ENCODE measurements at regions not wholly inside any gene's neighbourhood (a gene's known extent, or its start where the extent isn't known, plus 50 kb on each side); places are given as distances from the start of the nearest gene placed in this dataset.
"Not testable (repeated sequence)": the region's sequence is repeated elsewhere in the genome, so short reads cannot be mapped to it uniquely, and the experiment has no call there.

DNA sequence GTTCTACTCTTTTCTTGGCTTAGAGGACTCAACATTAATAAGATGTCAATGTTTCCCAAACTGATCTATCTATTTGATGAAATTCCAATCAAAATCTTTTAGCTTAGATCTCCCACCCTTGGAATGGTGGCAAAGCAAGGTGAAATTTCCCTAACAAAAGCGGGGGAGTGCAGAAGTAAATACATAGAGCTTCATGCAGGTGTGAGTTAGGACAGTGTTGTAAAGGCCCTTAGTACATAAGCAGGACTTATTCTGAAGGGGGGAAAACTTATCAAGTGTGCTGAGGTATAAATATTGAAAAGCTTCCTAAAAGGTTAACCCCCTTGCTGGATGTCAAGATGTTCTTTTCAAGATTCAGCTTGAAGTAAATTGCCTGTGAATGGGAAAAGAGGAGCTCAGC, 608.6 kb upstream of the CELF4 start:
- no peaks in the 10 kb centered on the region for H3K27me3 ChIP-seq
- no peaks in the 10 kb centered on the region for H3K36me3 ChIP-seq
- no peak for DNase-seq (ENCODE audit: low spot score in 2 of 2)
- no peaks in the 10 kb centered on the region for H3K9me3 ChIP-seq
- no peaks in the 10 kb centered on the region for H3K4me1 ChIP-seq
- H3K4me3 ChIP-seq = no peak overlapping the region
- TF ChIP-seq EP300 (IDR thresholded peaks at IDR 0.05) = no peak
- TF ChIP-seq POLR2A (IDR thresholded peaks at IDR 0.05) = no peak
- TF ChIP-seq, protein P1, sequence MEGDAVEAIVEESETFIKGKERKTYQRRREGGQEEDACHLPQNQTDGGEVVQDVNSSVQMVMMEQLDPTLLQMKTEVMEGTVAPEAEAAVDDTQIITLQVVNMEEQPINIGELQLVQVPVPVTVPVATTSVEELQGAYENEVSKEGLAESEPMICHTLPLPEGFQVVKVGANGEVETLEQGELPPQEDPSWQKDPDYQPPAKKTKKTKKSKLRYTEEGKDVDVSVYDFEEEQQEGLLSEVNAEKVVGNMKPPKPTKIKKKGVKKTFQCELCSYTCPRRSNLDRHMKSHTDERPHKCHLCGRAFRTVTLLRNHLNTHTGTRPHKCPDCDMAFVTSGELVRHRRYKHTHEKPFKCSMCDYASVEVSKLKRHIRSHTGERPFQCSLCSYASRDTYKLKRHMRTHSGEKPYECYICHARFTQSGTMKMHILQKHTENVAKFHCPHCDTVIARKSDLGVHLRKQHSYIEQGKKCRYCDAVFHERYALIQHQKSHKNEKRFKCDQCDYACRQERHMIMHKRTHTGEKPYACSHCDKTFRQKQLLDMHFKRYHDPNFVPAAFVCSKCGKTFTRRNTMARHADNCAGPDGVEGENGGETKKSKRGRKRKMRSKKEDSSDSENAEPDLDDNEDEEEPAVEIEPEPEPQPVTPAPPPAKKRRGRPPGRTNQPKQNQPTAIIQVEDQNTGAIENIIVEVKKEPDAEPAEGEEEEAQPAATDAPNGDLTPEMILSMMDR (IDR thresholded peaks at IDR 0.05) = no peak
- no peak for TF ChIP-seq POLR2AphosphoS5 (IDR thresholded peaks at IDR 0.05)
- WGBS = 84% methylated on average over 1 of the region's 1 CpG
- H3K27ac ChIP-seq = no peak overlapping the region

DNA sequence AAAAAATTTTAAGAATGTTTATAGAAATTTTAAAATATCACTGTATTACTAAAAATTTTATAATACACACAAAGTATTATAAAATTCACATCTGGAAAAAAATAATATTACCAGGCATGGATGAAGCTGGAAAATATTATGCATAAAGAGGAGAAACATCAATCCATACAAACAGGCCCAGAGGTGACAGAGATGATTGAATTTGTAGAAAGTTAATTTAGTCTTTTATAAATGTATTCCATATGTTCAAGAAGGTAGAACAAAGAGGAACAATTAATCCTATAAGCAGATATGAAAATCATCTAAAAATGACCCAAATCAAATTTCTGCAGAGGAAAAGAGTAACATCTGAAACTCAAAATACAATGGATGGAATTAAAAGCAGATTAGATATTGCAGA, 605.2 kb upstream of the CELF4 start:
- no peak overlapping the region for H3K4me3 ChIP-seq
- no peaks in the 10 kb centered on the region for H3K27me3 ChIP-seq
- H3K4me1 ChIP-seq = no peaks in the 10 kb centered on the region
- no peak overlapping the region for H3K27ac ChIP-seq
- TF ChIP-seq POLR2AphosphoS5 (IDR thresholded peaks at IDR 0.05) (no peak), EP300 (IDR thresholded peaks at IDR 0.05) (no peak), POLR2A (IDR thresholded peaks at IDR 0.05) (no peak)
- TF ChIP-seq, protein P1 (IDR thresholded peaks at IDR 0.05) = no peak
- DNase-seq (ENCODE audit: low spot score in 2 of 2) = no peak
- peaks cover 6% of the 10 kb centered on the region for H3K9me3 ChIP-seq
- H3K36me3 ChIP-seq = no peaks in the 10 kb centered on the region

DNA sequence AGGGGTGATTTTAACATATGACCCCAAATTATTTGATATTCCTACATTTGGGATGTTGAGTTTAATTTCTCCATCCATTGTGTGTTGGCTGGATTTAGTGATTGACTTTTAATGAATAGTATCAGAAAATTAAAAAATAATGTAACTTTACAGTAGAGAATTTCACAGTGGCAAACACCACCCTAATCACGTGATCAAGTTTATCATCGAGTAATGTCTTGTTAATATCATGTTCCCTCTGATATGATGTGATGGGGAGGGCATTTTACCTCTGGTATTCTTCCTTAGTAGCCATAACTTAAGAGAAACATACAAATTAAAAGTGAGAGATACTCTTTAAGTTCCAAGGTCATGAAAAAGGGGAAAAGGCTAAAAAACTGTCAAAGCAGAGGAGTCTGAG, 602.0 kb upstream of the CELF4 start:
- Histone ChIP-seq H3K4me1 (no peaks in the 10 kb centered on the region), H3K4me3 (no peak overlapping the region), H3K27me3 (no peaks in the 10 kb centered on the region), H3K9me3 (peaks cover 6% of the 10 kb centered on the region), H3K36me3 (no peaks in the 10 kb centered on the region), H3K27ac (no peak overlapping the region)
- DNase-seq (ENCODE audit: low spot score in 2 of 2) = no peak
- WGBS = 81% methylated on average over 2 of the region's 2 CpGs
- TF ChIP-seq POLR2AphosphoS5 (IDR thresholded peaks at IDR 0.05) (no peak), EP300 (IDR thresholded peaks at IDR 0.05) (no peak), POLR2A (IDR thresholded peaks at IDR 0.05) (no peak)
- TF ChIP-seq, protein P1 (IDR thresholded peaks at IDR 0.05) = no peak

DNA sequence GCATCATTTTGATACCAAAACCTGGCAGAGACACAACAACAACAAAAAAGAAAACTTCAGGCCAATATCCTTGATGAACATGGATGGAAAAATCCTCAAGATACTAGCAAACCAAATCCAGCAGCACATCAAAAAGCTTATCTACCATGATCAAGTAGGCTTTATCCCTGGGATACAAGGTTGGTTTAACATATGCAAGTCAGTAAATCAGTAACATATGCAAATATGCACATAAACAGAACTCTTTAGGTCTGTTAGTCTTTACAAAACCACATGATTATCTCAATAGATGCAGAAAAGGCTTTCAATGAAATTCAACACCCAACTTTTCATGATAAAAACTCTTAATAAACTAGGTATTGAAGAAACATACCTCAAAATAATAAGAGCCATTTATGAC, 587.5 kb upstream of the CELF4 start:
- H3K4me1 ChIP-seq; H3K9me3 ChIP-seq; H3K36me3 ChIP-seq; H3K27ac ChIP-seq; H3K4me3 ChIP-seq; DNase-seq (ENCODE audit: low spot score in 2 of 2); H3K27me3 ChIP-seq: not testable (repeated sequence)

DNA sequence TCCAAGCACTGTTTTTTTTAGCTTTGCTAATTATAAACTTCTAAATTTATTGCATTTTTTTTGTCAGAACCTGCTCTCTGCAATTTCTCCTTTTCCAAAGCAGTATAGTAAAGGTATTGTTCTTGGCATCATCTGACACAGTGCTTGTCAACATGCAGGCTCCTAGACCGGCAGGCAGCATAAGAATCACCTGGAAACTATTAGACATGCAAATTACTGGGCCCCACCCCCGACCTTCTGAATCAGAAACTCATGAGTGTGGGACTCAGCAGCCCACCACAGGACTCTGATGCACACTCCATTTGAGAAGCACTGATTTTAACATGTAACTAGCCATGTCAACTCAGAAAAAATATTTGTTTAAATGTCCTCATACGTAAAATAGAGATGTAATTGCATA, 551.1 kb upstream of the CELF4 start:
- H3K4me3 ChIP-seq = no peak overlapping the region
- no peak for TF ChIP-seq POLR2A (IDR thresholded peaks at IDR 0.05)
- TF ChIP-seq EP300 (IDR thresholded peaks at IDR 0.05) = no peak
- TF ChIP-seq, protein P1 (IDR thresholded peaks at IDR 0.05) = no peak
- no peak for TF ChIP-seq POLR2AphosphoS5 (IDR thresholded peaks at IDR 0.05)
- H3K36me3 ChIP-seq = no peaks in the 10 kb centered on the region
- H3K9me3 ChIP-seq = no peaks in the 10 kb centered on the region
- no peaks in the 10 kb centered on the region for H3K4me1 ChIP-seq
- H3K27me3 ChIP-seq = no peaks in the 10 kb centered on the region
- no peak for DNase-seq (ENCODE audit: low spot score in 2 of 2)
- 41% methylated on average over 3 of the region's 3 CpGs for WGBS
- no peak overlapping the region for H3K27ac ChIP-seq

DNA sequence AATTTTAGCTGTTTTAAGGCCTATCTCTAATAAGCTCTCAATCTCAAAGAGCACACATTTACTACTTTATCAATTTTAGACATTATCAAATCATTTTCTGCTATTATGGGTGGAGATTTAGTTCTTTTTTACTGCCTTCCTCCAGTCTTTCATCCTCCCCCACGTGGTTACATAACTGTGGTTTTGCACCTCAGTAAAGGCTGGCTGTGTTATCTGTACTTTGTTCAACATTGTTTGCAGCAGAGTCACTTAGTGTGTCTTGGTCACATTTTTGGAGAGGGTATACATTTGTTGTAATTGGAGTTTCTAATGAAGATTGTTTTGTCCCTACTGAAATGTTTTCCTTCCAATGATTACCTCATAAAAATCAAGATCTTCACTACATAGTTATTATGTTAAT, 549.6 kb upstream of the CELF4 start:
- Histone ChIP-seq H3K4me1 (no peaks in the 10 kb centered on the region), H3K36me3 (no peaks in the 10 kb centered on the region), H3K27me3 (no peaks in the 10 kb centered on the region), H3K27ac (no peak overlapping the region), H3K4me3 (no peak overlapping the region), H3K9me3 (no peaks in the 10 kb centered on the region)
- TF ChIP-seq EP300 (IDR thresholded peaks at IDR 0.05) (no peak), POLR2AphosphoS5 (IDR thresholded peaks at IDR 0.05) (no peak), POLR2A (IDR thresholded peaks at IDR 0.05) (no peak)
- TF ChIP-seq, protein P1 (IDR thresholded peaks at IDR 0.05) = no peak
- no peak for DNase-seq (ENCODE audit: low spot score in 2 of 2)
- WGBS = 34% methylated on average over 1 of the region's 1 CpG
